Naive thymus-derived CD4-positive, alpha-beta T cell (primary cell): ENCODE measurements at regions not wholly inside any gene's neighbourhood (a gene's known extent, or its start where the extent isn't known, plus 50 kb on each side); places are given as distances from the start of the nearest gene placed in this dataset.
"Not testable (repeated sequence)": the region's sequence is repeated elsewhere in the genome, so short reads cannot be mapped to it uniquely, and the experiment has no call there.

Source experiments
- ATAC-seq: fragments of 150-1000 bp; cut with Tn5 transposase; 2 replicates; pipeline ENCODE4 v1.10.0; 2021; ENCODE audit warnings: mild to moderate bottlenecking, moderate library complexity
- CTCF ChIA-PET: fragments of 350-600 bp; sonication (Branson Sonifier 250); formaldehyde crosslinking; loops from one replicate; lab custom pipeline; 2021; ENCODE audit warnings: antibody characterized with exemption; lab: Charles Lee
- POLR2A ChIA-PET: fragments of 350-600 bp; sonication (Branson Sonifier 250); formaldehyde crosslinking; loops from one replicate; lab custom pipeline; 2021; ENCODE audit warnings: antibody characterized with exemption, inconsistent platforms; lab: Charles Lee
- DNase-seq, 9 donors: peaks; one replicate each; pipeline versions ENCODE4 v3.0.0 to v3.0.0-alpha.2; 2020 to 2022; ENCODE audit warnings: mixed read lengths in 1 of 9
- H3K27ac ChIP-seq: one replicate; pipeline ENCODE4 v1.7.0; 2013; ENCODE audit warnings: mild to moderate bottlenecking, low read depth, low read length, moderate library complexity
- H3K27me3 ChIP-seq, 2 donors: one replicate each; pipeline ENCODE4 v1.7.0; 2013; ENCODE audit warnings: low read length in 2 of 2, mild to moderate bottlenecking in 2 of 2, moderate library complexity in 2 of 2; ENCODE audit not compliant: control insufficient read depth in 2 of 2, insufficient read depth in 2 of 2
- H3K36me3 ChIP-seq, 3 experiments: 1 replicate in 2 of 3; 2 replicates in 1 of 3; pipeline ENCODE4 v1.7.0; 2013; ENCODE audit warnings: low read length in 3 of 3, mild to moderate bottlenecking in 3 of 3, moderate library complexity in 1 of 3; ENCODE audit not compliant: insufficient read depth in 3 of 3, control insufficient read depth in 2 of 3
- H3K4me1 ChIP-seq, 2 donors: one replicate each; pipeline ENCODE4 v1.7.0; 2013; ENCODE audit warnings: low read length in 2 of 2, mild to moderate bottlenecking in 2 of 2, moderate library complexity in 1 of 2; ENCODE audit not compliant: control insufficient read depth in 2 of 2, insufficient read depth in 2 of 2
- H3K4me3 ChIP-seq: 2 replicates; pipeline ENCODE4 v1.7.0; 2013; ENCODE audit warnings: mild to moderate bottlenecking, low read length
- H3K9me3 ChIP-seq, 3 experiments: 1 replicate in 2 of 3; 2 replicates in 1 of 3; pipeline ENCODE4 v1.7.0; 2013; ENCODE audit warnings: low read length in 3 of 3; ENCODE audit not compliant: control insufficient read depth in 2 of 3
- H3K27ac Mint-ChIP-seq, 9 donors: one replicate each; pipeline ENCODE4 v1.8.0; 2020 to 2022; ENCODE audit warnings: mixed read lengths in 9 of 9, mild to moderate bottlenecking in 8 of 9, moderate library complexity in 5 of 9, inconsistent platforms in 2 of 9
- H3K27me3 Mint-ChIP-seq, 5 donors: one replicate each; pipeline ENCODE4 v1.8.0; 2021 to 2022; ENCODE audit warnings: mixed read lengths in 5 of 5, mild to moderate bottlenecking in 1 of 5
- H3K36me3 Mint-ChIP-seq, 5 donors: one replicate each; pipeline ENCODE4 v1.8.0; 2020 to 2022; ENCODE audit warnings: mixed read lengths in 5 of 5, mild to moderate bottlenecking in 3 of 5, inconsistent platforms in 1 of 5
- H3K4me1 Mint-ChIP-seq, 7 donors: one replicate each; pipeline ENCODE4 v1.8.0; 2020 to 2022; ENCODE audit warnings: mixed read lengths in 7 of 7, mild to moderate bottlenecking in 3 of 7, inconsistent platforms in 1 of 7
- H3K4me3 Mint-ChIP-seq, 10 donors: one replicate each; pipeline ENCODE4 v1.8.0; 2020 to 2022; ENCODE audit warnings: mild to moderate bottlenecking in 10 of 10, mixed read lengths in 10 of 10, moderate library complexity in 6 of 10, inconsistent platforms in 2 of 10
- H3K9me3 Mint-ChIP-seq, 11 donors: one replicate each; pipeline ENCODE4 v1.8.0; 2020 to 2022; ENCODE audit warnings: mixed read lengths in 11 of 11, mild to moderate bottlenecking in 4 of 11, inconsistent platforms in 1 of 11, moderate library complexity in 1 of 11
- intact Hi-C, 2 donors: fragments of 100-400 bp; cut with micrococcal nuclease; formaldehyde crosslinking; loops; one replicate each; pipeline ENCODE4 v1.15.1; 2023

DNA sequence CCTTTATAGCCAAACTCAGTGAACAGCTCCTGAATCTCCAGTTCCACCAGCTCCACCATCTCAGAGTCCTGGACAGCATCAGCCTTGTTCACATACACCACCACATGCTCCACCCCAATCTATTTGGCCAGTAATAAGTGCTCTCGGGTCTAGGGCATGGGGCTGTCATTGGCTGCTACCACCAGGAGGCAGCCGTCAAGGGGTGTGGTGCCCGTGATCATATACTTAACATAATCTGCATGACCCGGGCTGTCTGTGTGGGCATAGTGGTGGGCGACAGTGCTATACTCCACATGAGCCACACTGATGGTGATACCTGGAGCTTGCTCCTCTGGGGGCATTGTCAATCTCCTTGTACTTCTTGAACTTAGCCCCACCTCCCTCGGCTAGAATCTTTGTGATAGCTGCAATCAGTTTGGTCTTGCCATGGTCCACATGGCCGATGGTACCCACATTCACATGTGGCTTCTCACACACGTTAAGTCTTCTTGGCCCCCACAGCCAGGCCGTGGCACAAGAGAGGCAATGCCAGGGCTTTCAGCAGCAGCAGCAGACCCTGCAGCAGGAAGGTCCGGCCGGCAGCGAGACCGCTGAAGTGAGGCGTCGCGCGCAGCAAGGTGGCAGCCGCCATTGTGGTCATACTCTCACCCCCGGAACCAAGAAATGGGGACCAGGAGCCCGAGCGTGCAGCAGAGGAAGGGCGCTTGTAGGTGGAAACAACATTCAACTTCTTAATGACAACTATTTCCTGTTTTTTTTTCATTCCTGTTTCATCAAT, 210.3 kb upstream of the WSB1 start:
- intact Hi-C loops = no loop called here

DNA sequence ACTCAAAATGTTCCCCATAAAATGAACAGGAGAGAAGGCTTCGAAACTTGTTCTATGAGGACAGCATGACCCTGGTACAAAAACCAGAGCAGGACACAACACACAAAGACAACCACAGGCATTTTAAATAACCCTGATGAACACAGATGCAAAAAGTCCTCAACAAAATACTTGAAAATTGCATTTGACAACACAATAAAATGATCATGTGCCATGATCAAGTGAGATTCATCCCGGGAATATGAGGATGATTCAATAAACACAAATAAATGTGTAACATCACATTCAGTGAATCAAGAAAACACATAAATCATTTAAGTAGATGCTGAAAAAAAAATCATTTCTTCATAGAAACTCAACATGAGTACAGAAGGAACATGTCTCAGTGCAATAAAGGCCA, 208.4 kb upstream of the WSB1 start:
- no peaks in the 10 kb centered on the region for H3K27me3 ChIP-seq
- no peaks in the 10 kb centered on the region for H3K4me1 ChIP-seq
- ATAC-seq (no peak), DNase-seq (no peak)
- H3K27ac Mint-ChIP-seq = no peak overlapping the region
- H3K27me3 Mint-ChIP-seq = peaks cover 0 to 37% (median 5%) of the 10 kb centered on the region in 5 donors
- intact Hi-C loops = no loop called here
- CTCF ChIA-PET = no interaction called here
- H3K4me3 ChIP-seq = no peak overlapping the region
- H3K36me3 ChIP-seq = no peaks in the 10 kb centered on the region
- H3K27ac ChIP-seq = no peak overlapping the region
- peaks cover 0 to 15% (median 7%) of the 10 kb centered on the region in 11 donors for H3K9me3 Mint-ChIP-seq
- no peaks in the 10 kb centered on the region for H3K9me3 ChIP-seq
- POLR2A ChIA-PET = no interaction called here
- no peaks in the 10 kb centered on the region for H3K4me1 Mint-ChIP-seq
- H3K36me3 Mint-ChIP-seq = peaks cover 0 to 3% (median 0%) of the 10 kb centered on the region in 5 donors
- H3K4me3 Mint-ChIP-seq = no peak overlapping the region

More for the DNA sequence above, 210.3 kb upstream of the WSB1 start:
- Histone ChIP-seq H3K27ac (no peak overlapping the region), H3K4me3 (no peak overlapping the region), H3K9me3 (no peaks in the 10 kb centered on the region), H3K4me1 (no peaks in the 10 kb centered on the region), H3K27me3 (no peaks in the 10 kb centered on the region), H3K36me3 (no peaks in the 10 kb centered on the region)
- CTCF ChIA-PET = no interaction called here
- Mint-ChIP-seq H3K27ac (no peak overlapping the region), H3K27me3 (peaks cover 0 to 33% (median 9%) of the 10 kb centered on the region in 5 donors), H3K36me3 (no peaks in the 10 kb centered on the region), H3K4me3 (no peak overlapping the region), H3K9me3 (peaks cover 0 to 9% (median 2%) of the 10 kb centered on the region in 11 donors), H3K4me1 (no peaks in the 10 kb centered on the region)
- POLR2A ChIA-PET = no interaction called here
- no peak for ATAC-seq
- DNase-seq = no peak

DNA sequence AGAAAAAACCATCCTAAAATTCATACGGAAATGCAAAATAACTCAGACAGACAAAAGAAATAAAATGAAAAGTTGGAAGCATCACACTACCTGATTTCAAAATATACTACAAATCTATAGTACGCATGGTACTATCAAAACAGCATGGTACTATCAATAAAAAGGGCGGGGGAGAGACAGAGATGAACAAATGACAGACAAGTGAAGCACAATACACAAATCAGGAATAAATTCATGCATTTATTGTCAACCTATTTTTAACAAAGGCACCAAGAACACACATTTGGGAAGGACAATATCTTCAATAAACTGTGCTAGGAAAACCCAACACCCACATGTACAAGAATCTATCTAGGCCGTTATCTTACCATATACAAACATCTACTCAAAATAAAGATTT, 207.4 kb upstream of the WSB1 start:
- intact Hi-C loops = no loop called here
- Mint-ChIP-seq H3K27ac (no peak overlapping the region), H3K36me3 (peaks cover 0 to 3% (median 0%) of the 10 kb centered on the region in 5 donors), H3K4me1 (peaks cover 0 to 2% (median 0%) of the 10 kb centered on the region in 7 donors), H3K9me3 (peaks cover 0 to 15% (median 7%) of the 10 kb centered on the region in 11 donors), H3K27me3 (peaks cover 0 to 36% (median 5%) of the 10 kb centered on the region in 5 donors), H3K4me3 (no peak overlapping the region)
- POLR2A ChIA-PET = no interaction called here
- no peak for DNase-seq
- H3K27ac ChIP-seq = no peak overlapping the region
- ATAC-seq = no peak
- no peak overlapping the region for H3K4me3 ChIP-seq
- H3K9me3 ChIP-seq = no peaks in the 10 kb centered on the region
- CTCF ChIA-PET = no interaction called here
- no peaks in the 10 kb centered on the region for H3K36me3 ChIP-seq
- no peaks in the 10 kb centered on the region for H3K27me3 ChIP-seq
- H3K4me1 ChIP-seq = no peaks in the 10 kb centered on the region

DNA sequence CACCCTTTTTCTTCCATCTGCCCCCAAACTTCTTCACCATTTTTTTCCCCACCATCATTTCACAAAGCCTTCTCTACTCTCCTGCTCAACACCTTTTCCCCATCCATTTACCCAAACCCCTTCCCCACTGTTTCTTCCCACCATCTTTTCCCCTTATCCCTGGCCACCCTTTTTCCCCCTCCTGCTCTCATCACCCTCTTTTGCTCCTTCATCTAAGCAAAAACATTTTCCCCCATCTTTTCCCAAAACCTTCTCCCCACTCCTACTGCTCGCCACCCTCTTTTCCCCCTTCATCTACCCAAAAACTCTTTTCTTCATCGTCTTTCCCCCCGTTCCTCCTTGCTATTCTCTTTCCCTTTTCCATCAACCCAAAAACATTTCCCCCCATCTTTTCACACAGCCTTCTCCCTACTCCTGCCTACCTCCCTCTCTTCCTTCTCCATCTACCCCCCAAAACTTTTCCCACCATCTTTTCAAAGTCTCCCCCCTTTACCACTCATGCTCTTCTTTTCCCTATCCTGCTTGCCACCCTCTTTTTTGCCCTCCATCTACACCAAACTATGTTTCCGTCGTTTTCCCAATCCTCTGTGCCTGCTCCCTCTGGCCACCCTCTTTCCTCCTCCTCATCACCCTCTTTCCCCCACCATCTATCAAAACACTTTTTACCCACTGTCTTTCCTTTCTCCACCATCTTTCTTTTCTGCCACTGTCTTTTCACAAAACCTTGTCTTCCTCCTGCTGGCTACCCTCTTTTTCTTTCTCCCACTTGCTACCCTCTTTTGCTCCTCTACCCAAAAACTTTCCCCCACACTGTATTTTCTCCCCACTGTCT, 205.8 kb upstream of the WSB1 start:
- CTCF ChIA-PET = no interaction called here
- H3K27ac ChIP-seq = no peak overlapping the region
- peaks cover 0 to 15% (median 7%) of the 10 kb centered on the region in 11 donors for H3K9me3 Mint-ChIP-seq

DNA sequence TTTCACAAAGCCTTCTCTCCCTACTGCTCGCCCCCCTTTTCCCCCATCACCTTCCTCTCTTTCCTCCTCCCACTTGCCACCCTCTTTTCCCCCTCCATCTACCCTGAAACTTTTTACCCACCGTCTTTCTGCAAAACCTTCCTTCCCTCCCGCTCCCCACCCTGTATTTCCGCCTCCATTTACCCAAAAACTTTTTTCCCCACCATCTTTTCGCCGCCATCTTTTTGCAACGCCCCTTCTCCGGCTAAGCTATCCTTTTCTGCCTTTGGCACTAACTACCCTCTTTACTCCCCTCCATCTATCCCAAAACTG, 205.2 kb upstream of the WSB1 start:
- Mint-ChIP-seq H3K9me3 (peaks cover 0 to 15% (median 7%) of the 10 kb centered on the region in 11 donors), H3K4me1 (peaks cover 0 to 2% (median 0%) of the 10 kb centered on the region in 7 donors), H3K4me3 (no peak overlapping the region), H3K27ac (no peak overlapping the region), H3K27me3 (peaks cover 0 to 18% (median 5%) of the 10 kb centered on the region in 5 donors), H3K36me3 (peaks cover 0 to 3% (median 0%) of the 10 kb centered on the region in 5 donors)
- Histone ChIP-seq H3K27me3 (no peaks in the 10 kb centered on the region), H3K9me3 (no peaks in the 10 kb centered on the region), H3K4me3 (no peak overlapping the region), H3K4me1 (no peaks in the 10 kb centered on the region), H3K36me3 (no peaks in the 10 kb centered on the region), H3K27ac (no peak overlapping the region)
- ATAC-seq (no peak), DNase-seq (no peak)
- intact Hi-C loops = no loop called here
- POLR2A ChIA-PET = no interaction called here
- CTCF ChIA-PET = no interaction called here

More for the DNA sequence above, 205.8 kb upstream of the WSB1 start:
- ATAC-seq = no peak
- intact Hi-C loops = no loop called here
- peaks cover 0 to 2% (median 0%) of the 10 kb centered on the region in 7 donors for H3K4me1 Mint-ChIP-seq
- H3K4me3 ChIP-seq = no peak overlapping the region
- no peaks in the 10 kb centered on the region for H3K27me3 ChIP-seq
- H3K36me3 Mint-ChIP-seq = peaks cover 0 to 3% (median 0%) of the 10 kb centered on the region in 5 donors
- H3K9me3 ChIP-seq = no peaks in the 10 kb centered on the region
- H3K27me3 Mint-ChIP-seq = peaks cover 0 to 24% (median 5%) of the 10 kb centered on the region in 5 donors
- no peak for DNase-seq
- H3K4me3 Mint-ChIP-seq = no peak overlapping the region
- no peaks in the 10 kb centered on the region for H3K36me3 ChIP-seq
- no peak overlapping the region for H3K27ac Mint-ChIP-seq
- POLR2A ChIA-PET = no interaction called here
- H3K4me1 ChIP-seq = no peaks in the 10 kb centered on the region

DNA sequence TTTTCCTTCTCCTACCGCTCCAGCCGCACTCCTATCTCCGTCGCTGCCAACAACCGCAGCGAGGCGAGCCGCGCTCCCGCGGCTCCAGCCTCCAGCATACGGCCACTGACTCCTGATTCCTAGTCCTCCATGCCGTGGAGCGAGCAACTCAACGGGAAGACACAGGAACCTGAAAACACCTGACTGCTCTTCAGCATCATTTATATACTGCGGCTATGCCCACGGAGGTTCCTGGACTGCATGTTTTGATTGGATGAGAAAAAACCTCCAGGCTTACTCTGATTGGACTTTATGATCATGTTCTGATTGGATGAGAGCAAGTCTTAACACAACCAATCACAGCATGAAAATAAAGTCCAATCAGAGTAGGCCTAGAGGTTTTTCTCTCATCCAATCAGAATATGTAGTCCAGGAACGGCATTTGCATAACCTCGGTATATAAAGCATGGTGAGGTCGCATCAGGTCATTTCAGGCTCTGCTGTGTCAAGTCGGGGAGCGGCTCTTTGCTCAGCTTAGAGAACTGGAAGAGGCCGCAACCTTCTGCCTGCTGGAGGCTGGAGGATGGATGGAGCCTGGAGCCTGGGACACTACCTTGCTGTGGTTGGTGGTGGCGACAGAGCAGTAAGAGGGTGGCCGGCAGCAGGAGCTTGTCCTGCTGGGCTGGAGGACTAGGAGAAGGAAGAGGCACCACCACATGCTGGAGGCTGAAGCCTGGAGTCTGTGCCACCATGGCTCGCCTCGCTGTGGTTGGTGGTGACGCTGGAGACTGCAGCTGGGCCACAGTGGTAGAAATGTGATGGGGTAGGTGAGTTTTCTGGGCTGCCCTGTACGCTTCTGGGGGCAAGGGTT, 204.6 kb upstream of the WSB1 start:
- peaks cover 0 to 18% (median 5%) of the 10 kb centered on the region in 5 donors for H3K27me3 Mint-ChIP-seq
- H3K4me3 ChIP-seq, POLR2A ChIA-PET, H3K27ac Mint-ChIP-seq, H3K4me1 ChIP-seq, H3K4me1 Mint-ChIP-seq, H3K9me3 ChIP-seq, H3K27me3 ChIP-seq, H3K4me3 Mint-ChIP-seq, H3K36me3 ChIP-seq, DNase-seq, H3K36me3 Mint-ChIP-seq, H3K27ac ChIP-seq, CTCF ChIA-PET, ATAC-seq, intact Hi-C loops: not testable (repeated sequence)
- peaks cover 0 to 15% (median 7%) of the 10 kb centered on the region in 11 donors for H3K9me3 Mint-ChIP-seq
